ENCODE measurements at regions not wholly inside any gene's neighbourhood (a gene's known extent, or its start where the extent isn't known, plus 50 kb on each side); places are given as distances from the start of the nearest gene placed in this dataset.

DNA sequence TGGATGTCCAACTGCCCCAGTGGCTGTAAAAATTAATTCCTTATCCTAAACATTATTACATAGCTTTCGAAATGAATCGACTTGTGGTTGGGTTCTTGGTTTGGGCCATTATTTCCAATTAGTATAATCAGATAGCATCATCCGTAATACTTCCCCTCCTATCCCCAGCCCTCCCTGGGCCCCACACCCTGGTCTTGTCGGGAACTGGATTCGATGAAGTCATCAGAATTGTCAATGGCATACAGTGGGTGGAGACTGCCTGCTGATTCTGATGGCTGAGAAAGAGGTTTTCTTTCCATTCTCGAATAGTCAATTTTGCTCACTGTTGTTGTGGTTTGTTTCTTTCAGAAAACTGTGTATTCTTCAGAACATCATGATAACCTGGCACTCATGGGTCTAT is 395.1 kb downstream of the SEC14L1 start:
- TF ChIP-seq EP300 (IDR thresholded peaks at IDR 0.05), result no peak
- TF ChIP-seq, protein P1, sequence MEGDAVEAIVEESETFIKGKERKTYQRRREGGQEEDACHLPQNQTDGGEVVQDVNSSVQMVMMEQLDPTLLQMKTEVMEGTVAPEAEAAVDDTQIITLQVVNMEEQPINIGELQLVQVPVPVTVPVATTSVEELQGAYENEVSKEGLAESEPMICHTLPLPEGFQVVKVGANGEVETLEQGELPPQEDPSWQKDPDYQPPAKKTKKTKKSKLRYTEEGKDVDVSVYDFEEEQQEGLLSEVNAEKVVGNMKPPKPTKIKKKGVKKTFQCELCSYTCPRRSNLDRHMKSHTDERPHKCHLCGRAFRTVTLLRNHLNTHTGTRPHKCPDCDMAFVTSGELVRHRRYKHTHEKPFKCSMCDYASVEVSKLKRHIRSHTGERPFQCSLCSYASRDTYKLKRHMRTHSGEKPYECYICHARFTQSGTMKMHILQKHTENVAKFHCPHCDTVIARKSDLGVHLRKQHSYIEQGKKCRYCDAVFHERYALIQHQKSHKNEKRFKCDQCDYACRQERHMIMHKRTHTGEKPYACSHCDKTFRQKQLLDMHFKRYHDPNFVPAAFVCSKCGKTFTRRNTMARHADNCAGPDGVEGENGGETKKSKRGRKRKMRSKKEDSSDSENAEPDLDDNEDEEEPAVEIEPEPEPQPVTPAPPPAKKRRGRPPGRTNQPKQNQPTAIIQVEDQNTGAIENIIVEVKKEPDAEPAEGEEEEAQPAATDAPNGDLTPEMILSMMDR (IDR thresholded peaks at IDR 0.05), result no peak
- TF ChIP-seq POLR2A (IDR thresholded peaks at IDR 0.05), result no peak

Data from upper lobe of left lung (tissue), 4 donors.